GM21367 (cell line): ENCODE measurements at regions not wholly inside any gene's neighbourhood (a gene's known extent, or its start where the extent isn't known, plus 50 kb on each side); places are given as distances from the start of the nearest gene placed in this dataset.
"Not testable (repeated sequence)": the region's sequence is repeated elsewhere in the genome, so short reads cannot be mapped to it uniquely, and the experiment has no call there.

ENCODE experiments used
- ATAC-seq: cut with Tn5 transposase; IDR thresholded peaks from one replicate; pipeline ENCODE4 v1.9.1; 2021; ENCODE audit not compliant: unreplicated experiment

DNA sequence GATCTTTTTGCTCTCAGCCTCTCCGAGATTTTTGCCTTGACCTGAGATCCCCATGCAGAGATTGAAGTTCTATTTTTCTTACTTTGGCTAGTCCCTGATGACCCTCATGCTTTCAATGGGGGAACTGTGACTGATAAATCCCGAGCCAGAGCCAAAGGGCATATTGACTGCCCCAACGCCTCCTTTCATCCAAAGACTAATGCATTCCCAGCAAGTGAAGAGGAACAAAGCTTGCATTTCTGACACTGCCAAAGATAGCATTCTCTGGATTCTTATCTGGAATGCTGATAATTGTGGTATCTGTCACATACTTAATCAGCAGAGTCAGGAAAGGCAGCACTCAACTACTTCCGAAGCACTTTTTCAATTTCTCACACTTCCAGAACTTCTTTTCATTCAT lies 152.3 kb upstream of the EGLN3 start:
- ATAC-seq: no peak

DNA sequence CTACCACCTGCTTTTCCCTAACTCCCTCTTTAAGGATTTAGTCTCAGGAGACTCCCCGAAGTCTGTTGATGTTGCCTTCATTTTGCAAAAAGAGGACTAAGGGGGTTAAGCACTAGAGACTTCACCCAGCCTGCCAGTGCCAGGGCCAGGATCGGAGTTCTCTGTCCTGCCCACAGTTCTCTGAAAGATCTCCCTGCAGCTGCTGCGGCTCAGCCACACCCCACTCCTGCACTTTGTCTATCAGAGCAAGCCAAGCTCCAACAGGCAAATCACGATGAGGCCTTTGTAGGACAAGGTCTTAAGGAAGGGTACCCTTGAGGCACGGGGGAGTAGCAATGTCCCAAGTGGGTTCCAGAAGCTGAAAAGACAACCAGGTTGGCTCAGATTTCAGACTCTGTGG lies 148.8 kb upstream of the EGLN3 start:
- no peak for ATAC-seq

DNA sequence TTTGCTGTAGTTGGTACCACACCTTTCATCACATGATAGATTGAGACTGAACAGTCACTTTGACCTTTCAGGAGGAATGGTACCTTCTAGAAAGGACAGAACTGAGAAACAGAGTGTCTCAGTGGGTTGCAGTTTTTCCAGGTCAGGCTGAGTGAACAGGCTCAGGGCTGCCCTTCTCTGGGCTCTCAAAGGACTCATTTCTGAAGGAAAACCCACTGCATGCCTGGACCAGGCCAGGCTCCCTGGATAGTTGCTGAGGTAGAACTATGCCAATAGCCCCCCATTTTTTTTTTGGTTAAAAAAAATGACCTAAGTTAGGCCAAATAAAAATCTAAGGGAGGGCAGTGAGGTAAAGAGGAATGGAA lies 148.1 kb upstream of the EGLN3 start:
- ATAC-seq: no peak

DNA sequence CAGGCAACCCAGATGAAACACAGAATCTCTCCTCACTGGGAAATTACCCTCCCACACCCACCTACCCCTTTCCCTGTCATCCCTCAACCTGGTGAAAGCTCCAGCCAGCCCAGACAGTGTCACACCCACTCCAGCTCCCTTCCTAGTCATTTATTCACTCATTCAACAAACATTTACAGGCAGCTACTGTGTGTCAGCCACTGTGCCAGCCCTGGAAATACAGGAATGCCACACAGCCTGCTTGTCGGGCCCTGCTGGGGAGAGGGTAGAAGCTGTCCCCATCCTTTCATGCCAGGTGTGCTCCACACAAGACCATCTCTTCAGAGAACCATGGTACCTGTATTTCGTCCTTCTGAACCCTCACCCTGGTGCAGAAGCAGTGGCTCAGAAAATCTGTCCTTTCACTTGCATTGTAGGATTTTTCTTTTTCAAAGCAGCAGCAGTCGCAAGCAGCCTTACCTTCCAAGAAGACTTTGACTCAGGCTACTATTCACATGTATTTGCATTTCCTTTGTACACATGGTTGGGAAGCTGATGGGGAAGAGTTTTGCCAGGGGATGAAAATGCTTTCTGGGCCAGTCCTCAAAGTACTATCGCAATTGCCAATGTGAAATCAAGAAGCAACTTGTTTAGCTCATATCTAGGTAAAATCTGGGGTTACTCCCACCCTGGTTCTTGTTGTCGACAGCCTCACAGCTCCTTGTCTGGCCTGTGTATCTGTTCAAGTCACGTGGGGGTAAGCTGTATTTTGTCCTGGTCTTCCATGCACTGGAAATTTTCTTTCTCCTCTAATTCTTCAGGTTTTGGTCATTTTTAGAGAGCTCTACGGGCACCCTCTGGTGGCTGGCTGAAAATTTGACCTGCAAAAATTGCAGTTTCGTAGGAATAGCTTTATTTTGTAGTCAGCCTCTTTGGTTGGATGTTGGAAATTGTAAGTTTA lies 147.4 kb upstream of the EGLN3 start:
- no peak for ATAC-seq

DNA sequence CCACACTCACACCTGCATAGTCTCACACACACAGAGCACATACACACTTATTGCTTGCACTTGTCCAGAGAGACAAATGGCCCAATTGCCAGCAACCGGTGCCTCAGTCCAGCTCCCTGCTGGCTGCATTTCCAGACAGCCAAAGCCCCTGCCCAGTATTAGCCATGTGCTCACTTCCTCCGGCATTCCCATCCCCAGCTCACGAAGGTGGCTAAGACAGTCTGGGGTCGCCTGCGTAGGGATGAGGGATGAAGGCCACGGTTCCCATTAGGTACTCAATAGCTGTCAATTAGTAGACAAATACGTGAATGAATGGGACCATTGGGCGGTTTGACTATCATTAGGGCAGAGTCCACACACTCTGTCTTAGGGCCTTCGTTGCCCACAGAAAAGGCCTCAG lies 146.8 kb upstream of the EGLN3 start:
- ATAC-seq: no peak

DNA sequence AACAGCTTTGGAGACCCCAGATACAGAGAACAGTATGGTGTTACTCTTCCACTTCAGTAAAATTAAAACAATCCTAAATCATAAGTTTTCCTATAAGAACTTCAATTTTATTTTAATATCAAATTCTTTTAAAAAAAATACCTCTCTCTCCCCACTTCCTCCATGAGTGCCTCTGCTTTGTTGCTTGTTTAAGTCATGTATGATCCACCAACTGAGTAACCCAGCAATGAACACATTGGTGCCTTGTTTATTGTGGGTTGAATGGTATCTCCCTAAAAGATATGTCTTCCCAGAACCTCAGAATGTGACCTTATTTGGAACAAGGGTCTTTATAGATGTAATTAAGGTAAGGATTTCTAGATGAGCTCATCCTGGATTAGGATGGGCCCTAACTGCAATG lies 143.5 kb upstream of the EGLN3 start:
- no peak for ATAC-seq

DNA sequence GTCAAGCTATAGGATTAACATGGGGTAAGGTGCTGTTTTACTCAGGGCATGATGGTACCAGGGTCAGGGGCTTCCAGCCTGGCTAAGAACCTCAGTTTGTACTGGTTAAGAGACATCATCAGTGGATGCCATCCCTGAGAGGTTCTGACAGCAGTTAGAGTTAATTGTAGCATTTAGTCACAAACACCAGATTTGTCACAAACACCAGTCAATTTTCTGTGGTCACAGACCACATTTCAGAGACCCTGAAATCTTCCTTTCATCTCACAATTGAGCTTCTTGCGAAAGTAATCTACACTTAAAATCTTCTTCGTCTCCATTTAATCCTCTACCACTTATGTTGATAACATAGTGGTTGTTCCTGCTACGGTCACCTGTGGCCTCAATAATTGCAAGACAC lies 143.0 kb upstream of the EGLN3 start:
- no peak for ATAC-seq

DNA sequence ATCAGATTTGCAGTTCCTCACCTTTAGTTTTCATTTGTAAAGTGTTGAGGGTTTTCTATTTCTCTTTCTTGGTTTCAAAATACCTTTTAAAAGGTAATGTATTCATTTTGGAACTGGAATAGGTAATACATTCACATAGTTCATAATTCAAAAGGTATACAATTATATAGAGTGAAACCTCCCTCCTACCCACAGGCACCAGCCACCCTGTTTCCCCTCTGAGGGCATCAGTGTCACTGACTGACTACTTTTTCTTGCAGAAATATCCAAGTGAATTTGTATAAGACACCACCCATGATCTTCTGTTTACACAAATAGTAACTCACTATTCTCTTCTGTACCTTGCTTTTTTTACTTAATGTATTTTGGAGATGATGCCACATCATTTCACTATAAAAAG lies 139.6 kb upstream of the EGLN3 start:
- ATAC-seq: no peak

DNA sequence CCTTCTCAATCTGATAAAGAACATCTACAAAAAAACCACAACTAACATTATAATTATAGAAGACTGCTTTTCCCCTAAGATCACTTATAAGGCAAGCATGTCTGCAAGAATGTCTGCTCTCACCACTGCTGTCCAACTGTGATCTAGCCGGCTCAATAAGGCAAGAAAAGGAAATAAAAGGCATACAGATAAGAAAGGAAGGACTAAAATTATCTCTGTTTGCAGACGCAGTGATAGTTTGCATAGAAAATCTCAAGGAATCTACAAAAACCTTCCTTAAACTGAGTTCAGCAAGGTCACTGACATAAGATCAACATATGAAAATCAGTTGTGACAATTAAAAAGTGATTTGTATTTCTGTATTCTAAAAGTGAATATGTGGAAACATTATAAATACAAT lies 138.0 kb upstream of the EGLN3 start:
- ATAC-seq: no peak

DNA sequence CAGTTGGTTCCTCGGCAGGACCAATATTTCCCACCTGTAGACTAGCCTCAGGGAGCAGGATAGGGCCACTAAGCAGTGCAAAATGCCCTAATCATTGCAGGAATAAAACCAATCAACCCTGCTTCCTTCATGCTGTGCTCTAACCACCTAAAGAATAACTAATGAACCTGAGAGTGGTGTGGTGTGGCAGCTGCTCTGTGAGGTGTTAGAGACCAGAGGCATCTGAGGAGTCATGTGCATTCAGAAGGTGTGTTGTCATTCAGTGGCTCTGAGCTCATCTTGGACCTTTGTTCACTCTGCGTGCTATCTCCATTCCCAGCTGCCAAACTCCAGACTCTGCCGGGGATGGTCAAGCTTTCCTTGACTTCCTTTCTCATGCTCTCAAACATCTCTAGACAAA lies 136.7 kb upstream of the EGLN3 start:
- ATAC-seq: no peak

DNA sequence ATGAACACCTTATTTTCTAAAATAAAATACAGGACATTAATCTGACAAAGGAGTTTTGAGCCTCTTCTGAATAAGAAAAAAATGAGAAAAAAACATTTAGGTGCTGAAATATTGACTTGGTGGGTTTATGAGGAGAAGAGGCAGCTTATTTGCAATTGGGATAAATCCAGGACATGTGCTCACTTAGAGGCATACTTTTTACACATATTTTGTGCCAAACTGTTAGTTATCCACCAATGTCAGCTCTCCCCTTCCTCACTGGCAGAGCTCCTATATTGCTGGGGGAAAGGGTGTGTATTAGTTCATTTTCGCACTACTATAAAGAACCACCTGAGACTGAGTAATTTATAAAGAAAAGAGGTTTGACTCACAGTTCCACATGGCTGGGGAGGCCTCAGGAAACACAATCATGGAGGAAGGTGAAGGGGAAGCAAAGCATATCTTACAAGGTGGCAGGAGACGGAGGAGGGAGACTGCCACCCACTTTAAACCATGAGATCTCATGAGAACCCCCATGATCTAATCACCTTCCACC lies 135.4 kb upstream of the EGLN3 start:
- ATAC-seq: no peak

DNA sequence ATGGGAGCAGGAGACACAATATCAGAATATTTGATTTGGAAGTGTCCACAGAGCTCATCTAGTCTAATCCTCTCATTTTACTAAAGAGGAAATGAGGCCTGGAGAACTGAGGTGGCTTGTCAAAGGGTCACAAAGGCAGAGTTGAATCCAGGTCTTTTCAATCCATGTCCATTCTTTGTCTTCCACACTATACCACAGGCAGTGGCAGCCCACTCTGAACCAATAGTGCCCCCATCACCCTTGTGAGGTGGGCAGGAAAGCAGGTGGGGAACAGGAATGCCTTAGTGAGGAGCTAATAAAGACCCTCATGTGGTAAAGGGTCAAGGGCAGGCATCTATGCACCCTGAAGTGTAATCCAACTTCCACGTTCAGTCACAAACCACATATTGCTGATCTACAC lies 134.8 kb upstream of the EGLN3 start:
- no peak for ATAC-seq

DNA sequence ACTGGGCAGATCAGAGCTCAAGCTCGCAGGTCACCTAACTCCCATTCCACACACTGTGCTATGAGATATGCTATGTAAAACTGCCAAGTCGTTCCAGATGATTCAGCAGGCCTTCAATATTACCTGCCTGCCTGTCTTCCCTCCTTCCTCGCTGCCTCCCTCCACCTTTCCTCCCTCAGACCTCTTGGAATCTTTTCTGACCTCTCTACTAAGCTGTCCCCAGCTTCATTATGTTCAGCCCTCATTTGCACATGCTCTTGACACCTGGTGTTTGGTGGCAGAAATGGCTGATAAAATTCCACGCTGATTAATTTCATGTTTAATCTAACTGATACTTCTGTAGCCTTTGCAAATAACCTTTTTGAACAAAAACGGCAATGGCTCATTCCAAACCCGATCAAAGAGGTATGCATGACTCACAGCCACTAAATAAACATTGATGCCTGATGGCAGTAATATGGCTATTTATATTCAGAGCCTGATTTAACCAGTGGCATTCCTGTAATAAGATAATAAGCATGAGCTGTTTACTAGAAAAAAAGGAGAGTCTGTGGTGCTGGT lies 130.8 kb upstream of the EGLN3 start:
- no peak for ATAC-seq

DNA sequence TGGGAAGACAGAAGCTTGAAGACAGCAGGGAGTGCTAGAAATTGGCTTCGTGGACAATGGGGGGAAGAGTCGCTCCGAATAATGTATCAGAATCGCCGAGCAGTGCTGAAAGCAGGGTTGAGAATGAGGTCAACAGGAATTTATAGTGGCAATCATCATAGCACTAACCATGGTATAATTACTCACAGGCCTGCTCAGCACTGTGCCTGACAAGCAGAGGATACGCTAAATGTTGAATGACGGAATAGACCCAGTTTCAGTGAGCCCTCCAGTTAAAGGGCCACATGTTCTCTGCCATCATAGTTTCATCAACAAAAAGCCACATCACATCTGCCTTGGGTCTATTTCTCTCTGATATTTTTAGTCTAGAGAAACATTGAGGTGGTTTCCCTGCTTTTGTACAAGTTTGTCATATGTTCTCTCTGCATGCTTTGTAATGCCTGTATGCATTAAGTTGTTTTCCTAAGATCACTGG lies 130.3 kb upstream of the EGLN3 start:
- ATAC-seq: no peak

DNA sequence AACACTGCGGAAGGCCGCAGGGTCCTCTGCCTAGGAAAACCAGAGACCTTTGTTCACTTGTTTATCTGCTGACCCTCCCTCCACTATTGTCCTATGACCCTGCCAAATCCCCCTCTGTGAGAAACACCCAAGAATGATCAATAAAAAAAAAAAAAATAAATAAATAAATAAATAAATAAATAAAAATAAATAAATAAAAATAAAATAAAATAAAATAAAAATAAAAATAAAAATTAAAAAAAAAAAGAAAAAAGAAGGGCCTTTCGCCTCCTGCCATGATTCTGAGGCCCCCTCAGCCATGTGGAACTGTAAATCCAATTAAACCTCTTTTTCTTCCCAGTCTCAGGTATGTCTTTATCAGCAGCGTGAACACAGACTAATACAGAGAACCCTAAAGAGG lies 128.8 kb upstream of the EGLN3 start:
- ATAC-seq: not testable (repeated sequence)

DNA sequence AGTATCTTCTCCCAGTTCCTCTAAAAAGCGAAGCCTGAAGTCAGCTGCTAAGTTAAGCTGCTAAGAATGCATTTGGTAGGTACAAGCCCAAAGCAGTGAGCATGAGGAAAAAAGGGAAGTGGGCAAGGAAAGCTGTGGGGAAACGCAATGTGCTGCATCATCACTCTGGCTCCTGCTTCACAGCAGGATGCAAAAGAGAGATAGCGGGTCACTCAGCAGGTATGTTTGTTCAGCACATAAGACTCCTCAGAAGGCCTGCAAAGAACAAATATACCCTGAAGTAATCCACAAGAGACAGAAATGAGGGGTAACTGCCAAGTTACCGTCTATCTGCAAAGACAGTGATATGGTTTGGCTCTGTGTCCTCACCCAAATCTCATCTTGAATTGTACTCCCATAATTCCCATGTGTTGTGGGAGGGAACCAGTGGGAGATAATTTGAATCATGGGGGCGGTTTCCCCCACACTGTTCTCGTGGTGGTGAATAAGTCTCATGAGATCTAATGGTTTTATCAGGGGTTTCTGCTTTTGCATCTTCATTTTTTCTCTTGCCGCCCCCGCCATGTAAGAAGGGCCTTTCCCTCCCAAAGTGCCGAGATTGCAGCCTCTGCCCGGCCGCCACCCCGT lies 127.4 kb upstream of the EGLN3 start:
- ATAC-seq: no peak

DNA sequence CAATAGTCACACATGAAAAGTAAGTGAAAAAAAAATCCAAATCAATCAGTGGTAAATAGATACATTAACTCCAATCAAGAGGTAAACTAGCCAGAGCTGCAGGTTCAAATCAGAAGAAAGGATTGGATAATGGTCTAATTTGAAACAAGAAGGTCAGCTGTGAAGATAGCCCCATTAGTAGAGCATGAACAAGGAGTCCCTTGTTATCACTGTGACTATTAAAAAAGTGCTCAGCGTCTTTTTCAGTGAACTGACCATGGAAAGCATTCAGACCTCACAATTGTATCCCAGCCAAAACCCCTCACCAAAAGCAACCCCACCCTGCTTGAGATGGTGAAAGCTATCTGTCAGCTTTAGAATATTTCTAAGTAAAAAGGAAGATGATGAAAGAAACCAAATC lies 125.0 kb upstream of the EGLN3 start:
- no peak for ATAC-seq

DNA sequence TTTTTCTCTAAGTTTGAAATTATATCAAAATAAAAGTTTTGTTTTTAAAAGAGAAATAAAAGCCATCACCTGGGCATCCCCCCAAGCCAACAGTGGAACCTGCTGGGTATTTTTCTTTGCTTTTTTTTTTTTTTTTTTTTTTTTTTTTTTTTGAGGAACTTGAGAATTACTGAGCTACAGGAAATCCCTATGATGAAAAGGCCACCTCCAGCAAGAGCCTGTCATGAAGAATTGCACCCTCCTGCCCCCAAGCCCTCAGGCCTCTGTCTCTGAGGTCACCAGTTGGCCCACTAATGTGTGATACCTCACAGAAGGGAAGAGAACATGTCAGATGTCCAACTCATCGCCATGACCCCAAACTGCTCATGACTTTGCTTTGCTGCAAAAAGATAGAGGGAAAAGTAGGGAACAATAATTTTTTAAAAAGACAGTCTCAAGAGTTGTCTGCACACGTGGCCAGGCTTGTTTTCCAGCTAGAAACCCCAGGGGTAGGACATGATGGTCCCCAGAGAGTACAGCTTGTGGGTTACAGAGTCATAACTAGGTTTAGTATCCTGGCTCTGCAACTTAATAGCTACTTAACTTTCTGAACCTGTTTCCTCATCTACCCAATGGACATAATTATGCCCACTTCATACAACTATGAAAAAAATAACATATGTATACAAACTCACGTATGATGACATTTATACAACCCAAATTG lies 124.3 kb upstream of the EGLN3 start:
- ATAC-seq: peak; percentile 44

DNA sequence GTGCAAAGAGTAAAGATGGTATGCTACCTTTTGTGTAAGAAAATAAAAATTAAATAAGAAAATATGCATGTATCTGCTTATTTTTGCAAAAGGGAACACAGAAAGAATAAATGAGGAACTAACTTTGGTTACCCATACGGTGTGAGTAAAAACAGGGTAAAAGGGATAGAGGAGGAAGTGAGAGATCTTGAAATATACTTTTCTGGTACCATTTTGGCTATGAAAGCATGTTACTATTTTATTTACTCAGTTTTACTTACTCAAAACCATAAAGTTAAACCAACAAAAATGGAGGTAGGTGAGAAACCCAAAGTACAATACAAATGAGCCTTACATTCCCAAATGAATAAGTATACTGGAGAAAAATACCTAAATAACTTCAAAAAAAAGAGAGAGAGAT lies 122.0 kb upstream of the EGLN3 start:
- no peak for ATAC-seq

DNA sequence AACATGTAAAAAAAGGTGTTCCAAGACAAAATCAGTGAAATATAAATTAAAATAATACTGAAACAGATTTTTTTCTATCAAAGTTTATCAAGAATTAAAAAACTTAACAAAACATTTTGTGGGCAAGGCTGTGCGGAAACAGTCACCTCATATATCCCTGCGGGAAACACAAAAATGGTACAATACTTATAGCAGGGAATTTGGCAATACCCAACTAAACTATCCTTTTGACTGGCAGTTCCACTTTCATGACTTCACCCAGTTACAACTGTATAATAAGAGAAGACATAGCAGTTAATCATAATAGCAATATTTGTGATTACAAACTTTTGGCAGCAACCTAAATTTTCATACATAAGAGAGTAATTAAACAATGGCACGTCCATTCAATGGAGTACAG lies 121.5 kb upstream of the EGLN3 start:
- ATAC-seq: no peak

DNA sequence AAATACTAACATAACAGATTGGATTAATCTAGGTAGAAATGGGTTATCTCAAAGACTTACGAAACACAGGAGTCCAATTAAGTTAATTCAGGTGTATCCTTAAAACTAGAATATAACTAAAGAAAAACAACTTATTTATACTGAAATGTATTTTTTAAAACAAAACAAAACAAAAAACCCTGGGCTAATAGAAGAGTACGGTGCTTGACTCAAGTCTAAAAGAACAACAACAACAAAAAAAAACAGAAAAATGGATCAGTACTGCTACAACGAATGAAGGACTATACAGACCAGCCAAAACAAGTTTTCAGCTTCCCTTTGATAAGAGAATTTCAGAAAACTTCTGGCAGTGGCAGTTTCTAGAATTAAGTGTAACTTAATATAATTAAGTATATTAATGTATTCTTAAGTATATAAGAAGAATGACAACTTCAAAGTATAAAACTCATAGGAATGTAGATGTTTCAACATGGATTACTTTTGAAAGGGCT lies 120.1 kb upstream of the EGLN3 start:
- ATAC-seq: no peak
